A172 (cell line): ENCODE measurements at regions not wholly inside any gene's neighbourhood (a gene's known extent, or its start where the extent isn't known, plus 50 kb on each side); places are given as distances from the start of the nearest gene placed in this dataset.

ENCODE experiments used
- DNase-seq: peaks from one replicate; pipeline ENCODE4 v3.0.0-alpha.2; 2015; ENCODE audit warnings: low spot score

DNA sequence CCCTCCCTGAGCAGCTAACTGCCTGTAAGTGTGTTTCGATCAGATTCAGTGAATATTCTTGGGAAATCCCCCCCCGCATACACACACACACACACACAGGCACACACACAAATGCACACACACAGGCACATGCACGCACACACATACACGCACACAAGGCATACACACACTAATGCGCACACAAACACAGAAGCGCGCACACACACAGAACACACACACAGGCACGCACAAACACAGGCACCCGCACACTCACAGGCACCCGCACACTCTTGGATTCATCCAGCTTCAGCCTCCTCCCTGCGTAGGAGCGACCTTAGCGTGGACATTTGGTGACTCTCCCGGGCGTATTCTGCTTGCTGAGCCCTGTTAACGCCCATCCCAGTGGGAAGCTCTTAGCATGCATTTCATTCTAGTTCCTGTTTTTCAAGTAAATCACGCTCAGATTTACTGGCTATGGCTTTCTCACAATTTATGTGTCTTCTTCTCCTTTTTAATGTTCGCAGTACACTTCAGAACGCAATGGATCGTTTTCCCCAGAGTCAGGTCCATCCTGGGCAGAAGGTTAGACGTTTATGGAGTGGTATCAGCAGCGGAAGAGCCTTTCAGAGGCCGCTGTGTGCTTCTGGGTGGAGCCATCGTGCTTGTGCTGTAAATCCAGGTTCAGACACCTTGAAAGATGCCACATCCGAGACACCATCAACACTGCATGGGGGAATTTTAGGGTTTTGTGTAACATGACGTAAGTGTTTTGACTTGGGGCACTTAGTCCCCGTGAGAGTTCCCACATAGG lies 656.6 kb downstream of the GALR1 start:
- no peak for DNase-seq

DNA sequence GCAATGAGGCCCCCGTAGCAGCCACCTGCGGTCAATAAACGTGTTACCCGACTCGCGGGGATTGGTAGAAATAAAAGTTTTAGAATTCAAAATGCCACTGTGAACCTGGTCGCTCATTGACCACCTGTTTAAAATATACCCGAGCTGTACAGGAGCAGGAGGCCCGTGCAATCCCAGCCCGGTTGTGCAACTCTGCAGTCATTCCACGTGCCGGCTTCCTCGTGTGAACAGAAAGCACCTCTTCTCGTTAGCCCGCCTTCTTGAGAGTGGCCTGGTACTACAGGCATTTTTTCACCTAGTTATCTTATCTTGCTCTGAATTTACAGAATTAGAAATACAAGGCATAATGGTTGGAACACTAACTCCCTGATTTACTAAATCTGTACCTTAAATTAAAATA lies 660.7 kb downstream of the GALR1 start:
- no peak for DNase-seq

DNA sequence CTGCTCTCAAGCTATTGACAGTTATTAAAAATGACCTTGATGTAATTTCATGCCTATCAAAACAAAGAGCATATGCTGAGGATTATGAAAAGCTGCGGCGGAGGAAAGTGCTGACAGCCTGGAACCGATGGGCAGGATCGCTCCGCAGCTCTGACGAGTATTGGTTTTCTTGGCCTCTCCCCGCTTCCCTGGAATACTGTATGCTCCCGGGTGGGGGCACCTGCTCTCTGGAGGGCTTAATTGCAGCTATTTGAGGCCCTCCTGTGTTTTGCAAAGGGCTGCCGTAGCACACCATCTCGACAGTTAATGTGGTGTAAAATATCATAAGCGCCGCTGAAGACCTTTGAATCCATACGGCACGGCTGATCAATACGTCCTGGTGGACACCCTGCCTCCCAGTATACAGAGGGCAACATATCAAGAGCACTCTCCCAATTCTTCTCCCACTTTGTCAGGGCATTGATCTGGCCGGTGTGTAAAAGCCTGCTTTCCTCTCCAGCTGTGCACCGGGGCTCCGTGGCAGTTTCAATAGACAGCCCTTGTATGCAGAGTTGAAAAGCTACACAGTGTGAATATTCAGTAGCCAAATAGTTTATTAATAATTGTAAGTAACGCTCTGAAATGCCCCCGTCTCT lies 662.4 kb downstream of the GALR1 start:
- no peak for DNase-seq

DNA sequence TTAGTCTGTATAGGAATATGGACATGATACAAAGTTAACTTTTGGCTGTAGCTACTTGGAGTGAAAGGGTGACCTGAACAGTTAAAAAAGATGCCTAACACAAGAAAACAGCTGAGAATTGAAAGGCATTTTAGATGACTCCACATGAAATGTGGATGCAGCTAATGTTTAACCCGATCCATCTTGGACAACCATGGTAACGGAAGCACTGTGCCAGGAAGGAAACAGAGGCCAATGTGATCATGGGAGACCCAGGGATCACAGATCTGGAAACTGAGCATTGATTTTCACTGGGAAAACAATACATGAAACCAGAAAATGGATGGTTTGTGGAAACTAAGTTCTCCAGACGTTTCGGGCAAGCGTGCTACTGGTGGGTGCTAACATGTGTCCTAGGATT lies 669.1 kb downstream of the GALR1 start:
- DNase-seq: no peak

DNA sequence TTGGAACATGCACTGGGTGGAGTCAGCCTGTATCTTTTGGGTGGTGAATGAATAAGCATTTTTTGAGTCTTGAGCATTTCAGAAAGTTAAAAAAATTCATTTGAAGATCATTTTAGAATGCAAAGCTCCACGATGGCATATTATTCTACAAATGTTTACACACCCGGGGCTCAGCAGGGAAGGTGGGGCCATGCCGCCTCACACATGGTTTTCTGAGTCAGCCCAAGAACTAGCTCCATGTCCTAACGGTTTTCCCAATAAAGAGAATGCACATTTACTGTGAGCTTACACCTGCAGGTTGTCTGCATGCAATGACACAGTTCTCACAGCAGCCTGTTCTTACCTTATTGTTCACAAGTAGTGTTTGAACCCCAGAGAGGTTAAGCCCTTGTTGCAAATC lies 670.3 kb downstream of the GALR1 start:
- DNase-seq: no peak

DNA sequence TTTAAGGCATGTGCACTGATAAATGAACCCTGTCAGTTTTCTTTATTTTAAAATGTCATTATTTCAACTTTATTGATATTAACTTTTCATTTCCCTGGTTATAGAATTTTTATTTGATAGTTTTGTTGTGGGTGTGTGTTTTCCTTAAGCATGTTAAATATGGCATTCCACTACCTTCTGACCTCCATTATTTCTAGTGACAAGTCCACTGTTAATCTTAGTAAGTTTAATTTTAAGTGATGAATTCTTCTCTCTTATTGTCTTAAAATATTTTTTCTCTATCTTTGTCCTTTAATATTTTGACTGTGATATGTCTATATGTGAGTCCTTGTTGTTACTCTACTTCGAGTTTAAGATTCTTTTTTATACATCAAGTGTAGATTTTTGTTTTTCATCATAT lies 685.7 kb downstream of the GALR1 start:
- DNase-seq: no peak

DNA sequence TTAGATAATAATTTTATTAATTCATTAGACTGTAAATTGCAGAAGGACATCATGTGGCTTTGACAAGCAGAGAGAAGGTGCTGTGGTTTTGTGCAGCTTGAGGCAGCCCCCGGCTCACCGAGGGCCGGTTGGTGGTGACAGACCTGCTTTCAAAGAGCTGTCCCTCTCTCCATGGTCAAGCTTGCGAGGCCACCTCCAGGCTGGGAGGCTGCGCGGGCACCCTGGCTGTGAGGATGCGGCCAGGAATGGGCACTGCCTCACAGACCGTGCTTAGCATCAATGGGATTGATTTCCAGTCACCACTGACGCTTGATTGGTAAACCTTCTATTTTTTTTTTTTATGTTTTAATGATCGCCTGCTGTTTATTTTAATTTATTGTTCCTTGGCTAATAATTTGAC lies 690.9 kb downstream of the GALR1 start:
- DNase-seq: no peak

DNA sequence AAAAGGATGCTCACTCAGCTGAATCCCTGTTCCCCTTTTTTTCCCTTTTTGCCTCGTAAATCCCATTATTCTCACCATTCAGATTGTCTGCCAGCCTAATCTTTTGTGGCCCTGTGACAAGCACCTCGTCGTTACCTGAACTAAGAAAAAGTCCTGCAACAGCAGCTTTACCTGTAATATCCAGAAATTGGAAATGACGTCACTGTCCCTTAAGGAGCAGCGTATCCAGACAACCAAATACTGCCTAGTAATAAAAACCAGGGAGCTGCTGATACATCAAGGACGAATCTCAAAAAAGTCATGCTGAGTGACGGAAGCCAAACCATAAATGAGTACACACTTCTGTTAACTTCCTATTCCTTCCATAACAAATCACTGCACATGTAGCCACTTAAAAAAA lies 694.9 kb downstream of the GALR1 start:
- DNase-seq: no peak

DNA sequence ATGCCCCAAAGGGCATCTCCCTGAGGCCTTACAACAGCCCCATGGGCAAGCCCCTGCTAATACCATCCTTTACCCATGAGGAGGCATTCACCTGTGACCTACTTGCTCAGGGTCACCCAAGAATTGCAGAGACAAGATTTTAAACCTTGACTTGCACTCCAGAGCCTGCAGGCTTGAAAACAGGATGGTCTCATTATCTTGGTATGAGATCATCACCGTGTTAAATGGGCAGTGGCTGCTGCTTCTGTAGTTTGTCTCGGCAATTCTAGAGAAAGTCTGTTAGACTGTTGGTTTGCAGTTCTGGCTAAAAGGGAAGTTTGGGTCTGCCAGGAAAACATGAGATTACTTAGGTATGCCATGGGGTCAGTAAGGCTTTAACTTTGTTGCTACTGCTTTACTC lies 698.9 kb downstream of the GALR1 start:
- no peak for DNase-seq

DNA sequence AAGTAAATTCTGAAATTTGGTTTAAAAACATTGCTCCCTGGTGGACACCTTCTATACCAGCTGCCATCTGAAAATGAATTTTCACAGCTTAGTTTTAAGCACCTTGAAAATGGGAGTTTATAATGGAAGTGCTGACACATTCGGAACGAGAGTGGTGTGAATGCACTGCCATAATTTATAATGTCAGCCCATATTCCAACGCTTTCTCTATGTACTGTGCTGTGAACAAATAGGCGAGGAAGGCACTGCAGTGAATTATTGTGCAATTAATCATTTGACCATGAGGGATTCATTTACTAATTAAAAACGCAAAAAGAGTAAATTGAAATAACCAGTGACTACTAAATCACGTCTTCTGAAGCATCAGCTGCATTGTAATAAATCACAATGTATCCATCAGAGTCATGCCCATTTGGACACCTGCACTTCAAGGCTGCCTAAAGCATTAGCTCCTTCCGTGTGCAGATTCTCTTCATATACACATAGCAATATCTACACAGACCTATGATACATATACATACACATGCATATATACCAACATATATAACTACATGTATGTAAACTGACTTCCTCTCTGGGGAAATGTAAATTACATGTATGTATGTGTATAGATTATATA lies 699.8 kb downstream of the GALR1 start:
- no peak for DNase-seq

DNA sequence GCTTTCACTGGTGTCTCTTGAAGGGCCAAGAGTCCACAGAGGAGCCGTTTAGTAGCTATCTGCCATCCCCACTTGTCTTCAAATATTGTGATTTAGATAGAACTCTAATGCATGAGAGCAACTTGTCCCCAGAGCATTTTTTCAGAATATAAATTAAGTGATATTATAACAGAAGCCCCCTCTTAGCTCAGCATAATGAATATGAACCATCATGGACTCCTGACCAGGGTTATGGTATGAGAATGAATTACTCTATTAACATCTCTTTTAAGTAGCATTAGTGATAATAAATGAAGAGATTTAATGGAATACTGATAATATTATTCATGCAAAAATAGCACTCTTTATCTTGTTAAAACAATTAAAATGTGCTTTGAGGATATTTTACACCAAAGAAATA lies 709.6 kb downstream of the GALR1 start:
- DNase-seq: no peak

DNA sequence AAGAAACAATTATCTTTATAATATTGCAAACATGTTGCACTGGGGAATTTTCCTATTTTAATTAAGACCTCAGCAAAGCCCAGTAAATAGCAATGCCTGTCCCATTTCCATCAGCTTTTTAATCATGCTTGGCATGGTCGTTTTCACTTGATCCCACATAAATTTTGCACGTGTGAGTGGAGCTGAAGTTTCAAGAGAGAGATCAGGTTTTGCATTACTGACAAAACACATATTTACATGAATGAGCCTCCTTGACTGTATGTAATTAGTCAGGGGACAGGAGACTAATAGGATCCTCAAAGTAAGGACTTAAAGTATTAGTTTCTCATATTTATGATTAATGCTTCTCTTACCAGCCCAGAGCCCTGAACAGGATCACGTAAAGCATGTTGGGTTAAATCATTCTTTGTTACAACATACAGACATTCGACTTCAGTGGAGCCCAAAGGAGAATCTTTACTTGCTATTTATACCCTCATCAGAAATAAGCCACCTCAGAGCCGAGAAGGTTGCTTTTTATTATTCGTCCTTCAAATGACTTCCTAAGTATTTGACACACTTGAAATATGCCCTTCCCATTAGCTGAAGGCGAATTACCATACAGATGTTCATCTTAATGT lies 711.3 kb downstream of the GALR1 start:
- DNase-seq: no peak

DNA sequence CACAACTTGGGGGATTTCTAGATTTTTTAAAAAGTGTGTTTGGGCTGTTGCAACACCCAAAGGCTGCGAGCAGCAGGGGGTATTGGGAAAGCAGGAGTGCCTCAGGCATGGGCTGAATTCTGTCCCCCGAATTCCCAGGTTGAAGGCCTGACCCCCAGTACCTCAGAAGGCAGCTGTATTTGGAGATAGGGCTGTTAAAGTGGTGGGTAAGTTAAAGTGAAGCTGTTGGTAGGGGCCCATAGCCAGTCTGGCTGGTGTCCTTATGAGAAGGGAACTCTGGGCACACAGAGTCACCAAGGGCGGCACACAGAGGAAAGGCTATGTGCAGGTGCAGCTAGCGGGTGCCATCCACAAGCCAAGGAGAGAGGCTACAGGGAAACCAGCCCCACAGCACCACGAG lies 717.4 kb downstream of the GALR1 start:
- no peak for DNase-seq

DNA sequence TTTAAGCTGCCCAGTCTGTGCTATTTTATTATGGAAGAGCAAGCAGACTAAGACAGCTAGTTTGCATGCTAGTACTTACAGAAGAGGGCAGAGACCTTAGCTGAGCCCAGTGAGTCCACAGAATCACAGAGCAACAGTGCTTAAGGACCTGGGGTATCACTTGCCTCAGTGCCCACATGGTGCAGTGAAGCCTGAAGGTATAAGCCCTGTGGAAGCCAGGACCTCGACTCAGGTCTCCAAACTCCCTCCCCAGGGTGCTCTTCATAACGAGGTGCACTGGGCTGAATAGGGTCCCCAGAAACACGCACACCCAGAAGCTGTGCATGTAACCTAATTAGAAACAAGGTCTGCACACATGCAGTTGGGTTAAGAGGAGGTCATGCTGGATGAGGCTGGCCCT lies 718.1 kb downstream of the GALR1 start:
- DNase-seq: no peak

DNA sequence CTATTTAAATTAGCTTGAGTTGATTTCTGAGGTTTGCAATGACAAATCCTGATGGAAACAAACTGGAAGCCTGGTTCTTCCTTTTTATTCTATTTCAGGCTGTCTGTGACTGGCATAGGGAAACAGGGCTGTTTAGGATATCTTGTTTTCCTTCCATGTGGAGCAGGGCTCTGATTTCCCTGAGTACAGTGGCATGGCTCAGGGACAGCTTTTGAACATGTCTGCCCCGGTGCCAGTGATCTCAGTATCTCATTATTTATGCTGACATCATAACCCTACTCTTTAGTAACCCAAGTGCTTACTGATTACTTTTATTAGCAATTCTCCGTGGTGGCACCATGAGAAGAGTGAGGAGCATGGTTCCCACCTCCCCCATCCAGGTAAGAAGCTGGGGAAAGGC lies 720.3 kb downstream of the GALR1 start:
- no peak for DNase-seq

DNA sequence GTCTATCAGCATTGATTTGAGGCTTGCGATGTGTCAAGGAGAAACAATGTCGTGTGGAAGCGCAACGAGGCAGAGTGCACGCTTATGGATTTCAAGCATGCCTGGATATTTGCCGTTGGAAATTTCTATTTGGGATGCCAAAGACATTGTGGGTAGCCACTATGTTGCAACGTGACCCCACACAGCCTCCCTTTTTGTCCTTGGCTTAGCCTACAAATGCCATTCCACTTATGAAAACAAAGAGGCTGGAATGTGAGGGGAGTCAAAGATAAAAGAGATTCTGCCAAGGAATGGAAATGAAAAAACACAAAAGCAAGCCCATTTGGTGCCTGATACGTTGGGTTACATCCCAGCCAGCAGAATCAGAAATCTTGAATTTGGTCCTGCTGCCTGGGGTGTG lies 721.2 kb downstream of the GALR1 start:
- DNase-seq: no peak

DNA sequence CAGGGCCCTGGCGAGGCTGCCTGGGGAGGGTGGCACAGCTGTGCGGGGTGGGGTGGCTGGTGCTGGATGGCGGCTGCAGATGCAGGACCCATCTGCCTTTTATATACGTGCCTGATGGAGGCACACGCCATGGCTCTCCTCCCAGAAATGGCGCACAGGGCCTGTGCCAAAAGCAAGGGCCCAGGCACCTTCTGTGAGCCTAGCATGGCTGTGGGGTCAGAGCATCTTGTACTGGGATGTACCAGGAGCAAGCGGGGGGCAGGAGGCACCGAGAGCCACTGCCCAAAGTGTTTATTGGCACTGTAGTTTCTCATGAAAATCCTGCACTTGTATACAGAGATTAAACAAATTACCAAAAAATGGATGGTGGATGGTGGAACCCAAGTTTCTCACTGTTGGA lies 724.1 kb downstream of the GALR1 start:
- DNase-seq: no peak

DNA sequence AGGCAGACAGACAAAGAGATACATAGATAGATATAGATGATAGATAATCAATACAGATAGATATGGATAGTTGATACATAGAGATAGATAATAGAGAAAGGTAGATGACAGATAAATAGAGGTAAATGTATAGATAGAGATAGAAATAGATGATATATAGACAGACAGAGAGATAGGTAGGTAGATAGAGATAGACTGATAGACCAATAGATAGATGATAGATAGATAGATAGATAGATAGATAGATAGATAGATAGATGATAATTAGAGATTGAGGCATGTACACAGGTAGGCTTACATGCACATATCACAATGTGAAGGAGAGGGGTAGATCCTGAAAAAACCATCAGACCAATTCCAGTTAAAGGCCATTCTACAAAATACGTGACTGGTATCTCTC lies 724.7 kb downstream of the GALR1 start:
- no peak for DNase-seq

DNA sequence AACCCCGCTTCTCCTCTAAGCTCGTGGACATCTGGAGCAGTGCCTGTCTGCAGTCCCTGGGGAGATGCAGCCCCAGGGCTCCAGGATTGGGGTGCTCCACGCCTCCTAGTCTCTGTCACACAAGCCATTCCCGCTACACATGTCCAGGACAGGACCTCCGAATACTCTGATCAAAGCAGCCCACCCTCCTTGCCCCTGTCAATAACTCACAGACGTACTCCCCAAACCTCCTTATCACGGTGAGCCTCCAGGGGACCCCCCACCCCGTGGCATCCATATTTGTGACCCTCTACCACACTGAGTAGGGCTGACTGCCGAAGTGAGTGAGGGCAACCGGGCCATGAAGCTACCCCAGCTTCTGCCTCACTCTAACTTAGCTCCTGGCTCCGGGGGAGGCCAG lies 727.7 kb downstream of the GALR1 start:
- no peak for DNase-seq

DNA sequence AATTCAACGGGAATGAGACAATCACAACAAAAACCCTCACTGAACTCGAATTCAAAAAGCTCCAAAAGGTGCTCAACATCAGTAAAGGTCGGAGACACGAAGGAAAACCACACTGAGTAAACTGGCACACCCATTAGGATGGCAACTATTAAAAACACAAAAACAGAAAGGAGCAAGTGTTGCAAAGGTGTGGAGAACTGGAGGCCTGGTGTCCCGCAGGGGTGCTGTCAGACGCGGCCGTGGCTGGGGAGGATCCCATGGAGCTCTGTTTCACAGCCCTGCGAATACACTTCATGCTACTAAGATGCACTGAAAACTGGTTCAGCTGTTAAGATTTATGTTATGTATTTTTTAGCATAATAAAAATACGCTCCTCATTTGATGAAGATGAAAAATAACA lies 730.6 kb downstream of the GALR1 start:
- no peak for DNase-seq

DNA sequence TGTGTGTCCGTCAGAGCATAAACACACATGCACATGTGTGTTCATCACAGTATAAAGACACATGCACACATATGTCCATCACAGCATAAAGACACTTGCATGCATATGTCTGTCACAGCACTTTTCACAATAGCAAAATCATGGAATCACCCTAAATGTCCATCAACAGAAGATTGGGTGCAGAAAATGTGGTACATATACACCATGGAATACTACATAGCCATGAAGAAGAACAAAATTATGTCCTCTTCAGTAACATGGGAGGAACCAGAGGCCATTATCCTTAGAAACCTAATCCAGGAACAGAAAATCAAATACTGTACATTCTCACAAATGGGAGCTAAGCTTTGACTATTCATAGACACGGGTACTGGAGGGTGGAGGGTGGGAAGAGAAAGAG lies 732.2 kb downstream of the GALR1 start:
- DNase-seq: no peak

DNA sequence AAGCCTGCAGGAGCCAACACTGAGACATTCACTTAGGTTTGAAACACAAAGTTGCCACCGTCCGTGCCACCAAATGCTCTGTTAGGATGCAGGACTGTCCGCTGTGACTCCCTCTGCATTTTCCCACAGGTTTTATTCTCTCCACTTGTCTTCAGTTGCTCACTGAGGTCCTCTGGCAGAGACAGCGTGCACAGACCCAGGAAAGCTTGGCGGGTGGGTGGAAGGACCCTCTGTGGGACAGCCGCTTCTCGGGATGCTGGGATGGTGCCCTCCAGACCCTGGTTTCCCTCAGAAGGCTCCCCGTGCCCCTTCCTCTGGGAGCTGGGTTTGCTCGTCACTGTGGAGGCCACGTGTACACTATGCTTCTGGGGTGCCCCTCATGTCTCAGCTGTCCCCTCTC lies 733.6 kb downstream of the GALR1 start:
- no peak for DNase-seq

DNA sequence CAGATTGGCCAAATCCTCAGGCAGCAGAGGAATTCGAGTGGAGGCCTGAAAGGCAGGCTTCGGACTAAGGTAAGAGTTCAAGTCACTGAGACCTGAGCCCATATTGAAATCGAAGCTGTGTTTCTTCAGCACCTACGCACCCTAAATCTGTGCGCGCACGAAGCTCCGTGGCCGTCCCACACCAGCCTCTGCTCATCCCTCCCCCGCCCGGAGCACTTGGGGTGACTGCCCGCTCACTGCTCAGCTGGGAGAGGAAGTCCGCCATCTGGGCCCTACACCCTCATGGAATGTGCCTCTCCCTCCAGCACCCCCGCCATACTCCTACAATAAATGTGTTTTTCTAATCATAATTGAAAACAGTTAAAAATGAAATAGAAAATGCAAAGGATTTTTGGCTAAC lies 734.5 kb downstream of the GALR1 start:
- DNase-seq: no peak
